ENCODE measurements at regions not wholly inside any gene's neighbourhood (a gene's known extent, or its start where the extent isn't known, plus 50 kb on each side); places are given as distances from the start of the nearest gene placed in this dataset.

GRCh38 chr13:63124863-63125262, 1709.2 kb upstream of the PCDH20 start:
- Histone ChIP-seq H3K36me3 (ENCODE audit: control insufficient read depth, insufficient read depth, low read length) (no peaks in the 10 kb centered on the region), H3K27me3 (replicated peaks; ENCODE audit: control insufficient read depth, insufficient read depth, low read length) (no peaks in the 10 kb centered on the region), H3K4me3 (replicated peaks; ENCODE audit: low read depth, low read length) (no peak overlapping the region)
- peak; percentile 23 for TF ChIP-seq CTCF (IDR thresholded peaks at IDR 0.05; ENCODE audit: insufficient read depth, low read length, poor library complexity, severe bottlenecking)
- DNase-seq (ENCODE audit: extremely low read depth, insufficient read length) = no peak

GRCh38 chr13:63120883-63121282, 1705.2 kb upstream of the PCDH20 start:
- TF ChIP-seq CTCF (IDR thresholded peaks at IDR 0.05; ENCODE audit: insufficient read depth, low read length, poor library complexity, severe bottlenecking) = no peak
- no peak for DNase-seq (ENCODE audit: extremely low read depth, insufficient read length)
- H3K4me3 ChIP-seq (replicated peaks; ENCODE audit: low read depth, low read length) = no peak overlapping the region
- H3K36me3 ChIP-seq (ENCODE audit: control insufficient read depth, insufficient read depth, low read length) = no peaks in the 10 kb centered on the region
- no peaks in the 10 kb centered on the region for H3K27me3 ChIP-seq (replicated peaks; ENCODE audit: control insufficient read depth, insufficient read depth, low read length)

- Histone ChIP-seq H3K4me3 (replicated peaks; ENCODE audit: low read depth, low read length) (no peak overlapping the region), H3K36me3 (ENCODE audit: control insufficient read depth, insufficient read depth, low read length) (no peaks in the 10 kb centered on the region), H3K27me3 (replicated peaks; ENCODE audit: control insufficient read depth, insufficient read depth, low read length) (no peaks in the 10 kb centered on the region)
- no peak for DNase-seq (ENCODE audit: extremely low read depth, insufficient read length)
- no peak for TF ChIP-seq CTCF (IDR thresholded peaks at IDR 0.05; ENCODE audit: insufficient read depth, low read length, poor library complexity, severe bottlenecking)
These were observed 1702.1 kb upstream of the PCDH20 start for GRCh38 chr13:63117710-63118109.

GRCh38 chr13:63112799-63113395, 1697.2 kb upstream of the PCDH20 start:
- no peak for DNase-seq (ENCODE audit: extremely low read depth, insufficient read length)
- Histone ChIP-seq H3K36me3 (ENCODE audit: control insufficient read depth, insufficient read depth, low read length) (no peaks in the 10 kb centered on the region), H3K27me3 (replicated peaks; ENCODE audit: control insufficient read depth, insufficient read depth, low read length) (no peaks in the 10 kb centered on the region), H3K4me3 (replicated peaks; ENCODE audit: low read depth, low read length) (no peak overlapping the region)
- TF ChIP-seq CTCF (IDR thresholded peaks at IDR 0.05; ENCODE audit: insufficient read depth, low read length, poor library complexity, severe bottlenecking) = no peak

- Histone ChIP-seq H3K27me3 (replicated peaks; ENCODE audit: control insufficient read depth, insufficient read depth, low read length) (no peaks in the 10 kb centered on the region), H3K4me3 (replicated peaks; ENCODE audit: low read depth, low read length) (no peak overlapping the region), H3K36me3 (ENCODE audit: control insufficient read depth, insufficient read depth, low read length) (no peaks in the 10 kb centered on the region)
- TF ChIP-seq CTCF (IDR thresholded peaks at IDR 0.05; ENCODE audit: insufficient read depth, low read length, poor library complexity, severe bottlenecking) = no peak
- no peak for DNase-seq (ENCODE audit: extremely low read depth, insufficient read length)
These were observed 1694.8 kb upstream of the PCDH20 start for GRCh38 chr13:63110466-63110865.
